HEK293T (cell line): ENCODE measurements at regions not wholly inside any gene's neighbourhood (a gene's known extent, or its start where the extent isn't known, plus 50 kb on each side); places are given as distances from the start of the nearest gene placed in this dataset.

Experiments
- CTBP1 ChIP-seq: fragments of 450-650 bp; IDR thresholded peaks from 2 replicates; pipeline ENCODE4 v1.6.1; 2016; ENCODE audit warnings: borderline replicate concordance
- FOXA1 ChIP-seq: fragments of 450-650 bp; IDR thresholded peaks from 2 replicates; pipeline ENCODE4 v1.6.1; 2016; ENCODE audit warnings: mild to moderate bottlenecking
- FOXK2 ChIP-seq: fragments of 450-650 bp; IDR thresholded peaks from 2 replicates; pipeline ENCODE4 v1.6.1; 2016; ENCODE audit warnings: mild to moderate bottlenecking
- LEF1 ChIP-seq: fragments of 450-650 bp; IDR thresholded peaks from 2 replicates; pipeline ENCODE4 v1.6.1; 2017; ENCODE audit warnings: mild to moderate bottlenecking, borderline replicate concordance
- NFRKB ChIP-seq: fragments of 450-650 bp; IDR thresholded peaks from 2 replicates; pipeline ENCODE4 v1.6.1; 2016; ENCODE audit warnings: mild to moderate bottlenecking, moderate library complexity
- SP1 ChIP-seq: fragments of 450-650 bp; IDR thresholded peaks from 2 replicates; pipeline ENCODE4 v1.6.1; 2017
- SUZ12 ChIP-seq: fragments of 450-650 bp; IDR thresholded peaks from 2 replicates; pipeline ENCODE4 v1.6.1; 2016; ENCODE audit warnings: mild to moderate bottlenecking

DNA sequence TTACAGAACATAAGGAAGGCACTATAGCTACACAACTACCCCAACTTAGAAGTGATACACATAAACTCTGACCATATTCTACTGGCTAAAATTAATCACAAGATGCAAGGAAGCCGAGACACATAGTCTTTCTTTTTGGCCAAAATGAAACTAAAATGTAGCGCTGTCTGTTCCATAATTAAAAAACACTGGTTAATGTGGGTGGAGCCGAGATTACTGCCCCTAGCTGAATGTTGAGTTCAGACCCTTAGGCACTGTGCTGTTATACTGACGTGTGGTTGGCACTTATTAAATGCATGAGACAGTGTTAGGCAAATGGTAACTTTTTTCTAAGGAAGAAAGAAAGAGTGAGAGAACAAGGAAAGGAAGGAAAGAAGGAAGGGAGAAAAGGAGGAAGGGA lies 254.6 kb upstream of the RND3 start:
- no peak for TF ChIP-seq FOXA1
- TF ChIP-seq SP1 = no peak
- no peak for TF ChIP-seq SUZ12
- TF ChIP-seq LEF1 = no peak
- TF ChIP-seq CTBP1 = no peak
- no peak for TF ChIP-seq NFRKB
- no peak for TF ChIP-seq FOXK2
